ENCODE measurements at regions not wholly inside any gene's neighbourhood (a gene's known extent, or its start where the extent isn't known, plus 50 kb on each side); places are given as distances from the start of the nearest gene placed in this dataset.

- no peak overlapping the region for H3K4me3 ChIP-seq (ENCODE audit: low read length)
- TF ChIP-seq CTCF (IDR thresholded peaks at IDR 0.05; ENCODE audit: insufficient read depth, low read depth, low read length, missing control alignments): no peak
- DNase-seq (ENCODE audit: low read depth): no peak
Measured at GRCh38 chr16:48448841-48449481, 63.7 kb upstream of the SIAH1 start.

GRCh38 chr16:48447940-48448536, 62.8 kb upstream of the SIAH1 start:
- DNase-seq (ENCODE audit: low read depth): no peak
- TF ChIP-seq CTCF (IDR thresholded peaks at IDR 0.05; ENCODE audit: insufficient read depth, low read depth, low read length, missing control alignments): no peak
- H3K4me3 ChIP-seq (ENCODE audit: low read length): no peak overlapping the region

GRCh38 chr16:48447428-48447827, 62.2 kb upstream of the SIAH1 start:
- H3K4me3 ChIP-seq (ENCODE audit: low read length): no peak overlapping the region
- TF ChIP-seq CTCF (IDR thresholded peaks at IDR 0.05; ENCODE audit: insufficient read depth, low read depth, low read length, missing control alignments): no peak
- DNase-seq (ENCODE audit: low read depth): no peak

GRCh38 chr16:48446534-48446920, 61.3 kb upstream of the SIAH1 start:
- no peak for TF ChIP-seq CTCF (IDR thresholded peaks at IDR 0.05; ENCODE audit: insufficient read depth, low read depth, low read length, missing control alignments)
- no peak overlapping the region for H3K4me3 ChIP-seq (ENCODE audit: low read length)
- DNase-seq (ENCODE audit: low read depth): no peak

GRCh38 chr16:48445782-48446533, 60.7 kb upstream of the SIAH1 start:
- TF ChIP-seq CTCF (IDR thresholded peaks at IDR 0.05; ENCODE audit: insufficient read depth, low read depth, low read length, missing control alignments): no peak
- no peak overlapping the region for H3K4me3 ChIP-seq (ENCODE audit: low read length)
- no peak for DNase-seq (ENCODE audit: low read depth)

- no peak overlapping the region for H3K4me3 ChIP-seq (ENCODE audit: low read length)
- TF ChIP-seq CTCF (IDR thresholded peaks at IDR 0.05; ENCODE audit: insufficient read depth, low read depth, low read length, missing control alignments): no peak
- DNase-seq (ENCODE audit: low read depth): peak; percentile 88
Measured at GRCh38 chr16:48444574-48444973, 59.4 kb upstream of the SIAH1 start.

Measured in epithelial cell of esophagus (primary cell).